Ascending aorta (tissue), 2 donors: ENCODE measurements at regions not wholly inside any gene's neighbourhood (a gene's known extent, or its start where the extent isn't known, plus 50 kb on each side); places are given as distances from the start of the nearest gene placed in this dataset.

Experiments
- DNase-seq, 2 donors: peaks; one replicate each; pipeline ENCODE4 v3.0.0-alpha.2; 2019; ENCODE audit warnings: low spot score in 2 of 2
- H3K27ac ChIP-seq, 2 donors: fragments of 200-600 bp; sonication (generic); one replicate each; pipeline ENCODE4 v1.5.1; 2016 to 2017; ENCODE audit warnings: mild to moderate bottlenecking in 1 of 2
- H3K27me3 ChIP-seq: fragments of 200-600 bp; sonication (generic); one replicate; pipeline ENCODE4 v1.5.1; 2017
- H3K36me3 ChIP-seq, 2 donors: fragments of 200-600 bp; sonication (generic); one replicate each; pipeline ENCODE4 v1.5.1; 2016
- H3K4me1 ChIP-seq, 2 donors: fragments of 200-600 bp; sonication (generic); one replicate each; pipeline ENCODE4 v1.5.1; 2016 to 2017; ENCODE audit warnings: mild to moderate bottlenecking in 1 of 2
- H3K4me3 ChIP-seq, 2 donors: fragments of 200-600 bp; sonication (generic); one replicate each; pipeline ENCODE4 v1.5.1; 2016 to 2017; ENCODE audit warnings: mild to moderate bottlenecking in 1 of 2
- H3K9me3 ChIP-seq, 2 donors: fragments of 200-600 bp; sonication (generic); one replicate each; pipeline ENCODE4 v1.5.1; 2016
- intact Hi-C: fragments of 100-400 bp; cut with DNase I; formaldehyde crosslinking; loops from one replicate; pipeline ENCODE4 v1.15.1; 2023
- TF ChIP-seq, protein P1 (sequence below), 3 experiments: fragments of 200-600 bp in 2 of 3; fragments of 450-650 bp in 1 of 3; sonication (generic) in 2 of 3; IDR thresholded peaks; one replicate each; pipeline ENCODE4 v1.5.1; 2016 to 2019; ENCODE audit warnings: antibody characterized with exemption in 3 of 3, mild to moderate bottlenecking in 1 of 3, moderate library complexity in 1 of 3

DNA sequence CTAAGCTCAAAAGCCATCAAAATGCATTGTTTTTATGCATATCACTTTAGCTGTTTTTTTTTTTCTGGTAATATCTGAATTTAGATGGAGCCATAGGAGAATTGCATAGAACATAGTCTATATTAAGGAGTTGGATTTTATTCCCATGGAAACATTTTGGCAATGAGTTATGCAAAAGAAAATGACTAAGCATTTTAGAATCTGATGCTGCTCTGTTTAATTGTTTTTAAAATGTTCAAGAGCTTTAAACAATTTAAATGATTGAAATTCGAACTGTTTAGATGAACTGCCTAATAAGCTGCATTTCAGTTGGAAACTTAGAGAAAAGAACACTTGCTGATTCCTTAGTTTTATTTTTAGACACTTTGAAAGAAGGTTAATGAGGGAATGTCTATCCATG lies 1531.5 kb upstream of the B3GALT2 start:
- TF ChIP-seq, protein P1, sequence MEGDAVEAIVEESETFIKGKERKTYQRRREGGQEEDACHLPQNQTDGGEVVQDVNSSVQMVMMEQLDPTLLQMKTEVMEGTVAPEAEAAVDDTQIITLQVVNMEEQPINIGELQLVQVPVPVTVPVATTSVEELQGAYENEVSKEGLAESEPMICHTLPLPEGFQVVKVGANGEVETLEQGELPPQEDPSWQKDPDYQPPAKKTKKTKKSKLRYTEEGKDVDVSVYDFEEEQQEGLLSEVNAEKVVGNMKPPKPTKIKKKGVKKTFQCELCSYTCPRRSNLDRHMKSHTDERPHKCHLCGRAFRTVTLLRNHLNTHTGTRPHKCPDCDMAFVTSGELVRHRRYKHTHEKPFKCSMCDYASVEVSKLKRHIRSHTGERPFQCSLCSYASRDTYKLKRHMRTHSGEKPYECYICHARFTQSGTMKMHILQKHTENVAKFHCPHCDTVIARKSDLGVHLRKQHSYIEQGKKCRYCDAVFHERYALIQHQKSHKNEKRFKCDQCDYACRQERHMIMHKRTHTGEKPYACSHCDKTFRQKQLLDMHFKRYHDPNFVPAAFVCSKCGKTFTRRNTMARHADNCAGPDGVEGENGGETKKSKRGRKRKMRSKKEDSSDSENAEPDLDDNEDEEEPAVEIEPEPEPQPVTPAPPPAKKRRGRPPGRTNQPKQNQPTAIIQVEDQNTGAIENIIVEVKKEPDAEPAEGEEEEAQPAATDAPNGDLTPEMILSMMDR (IDR thresholded peaks at IDR 0.05): no peak
- intact Hi-C loops: no loop called here
- DNase-seq: no peak
- H3K36me3 ChIP-seq: no peaks in the 10 kb centered on the region
- H3K27ac ChIP-seq: no peak overlapping the region
- no peaks in the 10 kb centered on the region for H3K4me1 ChIP-seq
- no peaks in the 10 kb centered on the region for H3K9me3 ChIP-seq
- no peaks in the 10 kb centered on the region for H3K27me3 ChIP-seq
- H3K4me3 ChIP-seq: no peak overlapping the region

DNA sequence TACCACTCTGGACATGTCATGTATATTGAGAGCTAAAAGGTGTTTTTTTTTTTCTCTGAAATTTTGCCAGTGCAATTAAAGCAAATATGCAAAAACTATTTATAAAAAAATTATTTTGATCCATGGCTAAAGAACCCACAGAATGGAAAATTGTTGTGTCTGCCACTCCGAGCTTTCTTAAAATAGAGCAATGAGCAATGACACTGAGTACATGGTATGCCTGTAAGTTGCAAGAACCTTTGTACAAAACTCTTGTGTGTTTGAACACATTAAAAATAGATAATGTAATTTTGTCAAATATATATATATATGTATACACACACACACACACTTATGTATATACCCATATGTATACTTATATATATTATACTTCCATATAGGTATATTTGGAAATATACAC lies 1530.9 kb upstream of the B3GALT2 start:
- Histone ChIP-seq H3K4me1 (no peaks in the 10 kb centered on the region), H3K9me3 (no peaks in the 10 kb centered on the region), H3K36me3 (no peaks in the 10 kb centered on the region), H3K27ac (no peak overlapping the region), H3K4me3 (no peak overlapping the region), H3K27me3 (no peaks in the 10 kb centered on the region)
- intact Hi-C loops: no loop called here
- TF ChIP-seq, protein P1 (IDR thresholded peaks at IDR 0.05): no peak
- DNase-seq: no peak

DNA sequence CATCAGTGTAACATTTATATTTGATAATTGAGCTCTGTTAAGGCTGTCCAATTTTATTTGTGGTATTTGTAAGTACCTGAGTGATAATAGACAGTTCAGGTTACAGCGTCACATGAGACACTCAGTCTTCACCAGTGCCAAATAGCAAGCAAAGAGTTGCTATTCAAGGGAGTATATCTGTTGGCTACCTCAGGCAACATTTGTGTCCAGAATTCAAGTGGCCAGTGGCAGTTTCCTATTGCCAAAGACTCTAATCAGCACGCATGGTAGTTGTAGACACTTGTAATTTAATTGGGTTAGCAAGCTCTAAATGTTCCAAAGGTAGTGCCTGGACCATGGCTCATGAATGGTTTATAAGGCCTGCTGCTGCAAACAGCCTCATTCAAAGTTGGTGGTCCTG lies 1524.3 kb upstream of the B3GALT2 start:
- TF ChIP-seq, protein P1 (IDR thresholded peaks at IDR 0.05): no peak
- intact Hi-C loops: no loop called here

DNA sequence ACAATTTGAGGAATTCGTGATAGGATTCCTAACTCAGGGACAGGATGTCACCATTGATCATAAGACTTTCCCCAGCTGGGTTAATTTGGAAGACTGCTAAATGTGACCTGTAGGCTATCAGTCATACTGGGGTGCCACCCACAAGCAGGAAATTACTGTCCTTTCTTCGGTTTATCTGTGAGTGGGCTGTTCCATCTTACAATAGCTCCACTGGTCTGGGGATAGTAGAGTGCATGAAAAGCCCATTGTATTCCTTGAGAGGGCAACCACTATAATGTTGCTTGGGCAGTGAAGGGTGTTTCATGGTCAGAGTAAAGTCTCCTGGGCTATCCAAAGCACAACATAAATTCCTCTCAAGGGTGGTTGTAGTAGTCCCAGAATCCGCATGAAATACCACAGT lies 1523.0 kb upstream of the B3GALT2 start:
- no peak for DNase-seq
- H3K4me3 ChIP-seq: no peak overlapping the region

More for the DNA sequence above, 1524.3 kb upstream of the B3GALT2 start:
- Histone ChIP-seq H3K4me1 (no peaks in the 10 kb centered on the region), H3K27me3 (no peaks in the 10 kb centered on the region), H3K36me3 (no peaks in the 10 kb centered on the region), H3K9me3 (no peaks in the 10 kb centered on the region), H3K27ac (no peak overlapping the region), H3K4me3 (no peak overlapping the region)
- no peak for DNase-seq

DNA sequence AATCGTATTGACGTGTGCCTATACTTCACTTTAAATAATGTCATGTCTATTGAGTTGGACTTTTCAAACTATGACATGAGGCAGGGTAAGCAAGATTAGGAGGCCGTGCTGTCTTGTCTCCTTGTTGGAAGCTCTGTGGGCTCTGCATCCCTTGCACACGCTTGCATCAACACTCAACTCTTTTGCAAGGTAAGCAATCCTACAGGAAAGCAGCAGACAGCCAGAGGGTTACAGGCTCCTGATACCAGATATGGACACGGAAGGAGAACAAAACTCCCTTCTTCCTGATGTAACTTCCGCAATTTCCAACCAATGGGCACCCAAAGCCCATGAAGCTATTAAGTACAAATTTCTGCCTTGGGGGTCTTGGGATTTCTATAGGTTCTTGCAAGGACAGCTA lies 1520.7 kb upstream of the B3GALT2 start:
- TF ChIP-seq, protein P1 (IDR thresholded peaks at IDR 0.05): no peak
- Histone ChIP-seq H3K27ac (no peak overlapping the region), H3K27me3 (no peaks in the 10 kb centered on the region), H3K4me3 (no peak overlapping the region), H3K36me3 (no peaks in the 10 kb centered on the region), H3K4me1 (no peaks in the 10 kb centered on the region), H3K9me3 (no peaks in the 10 kb centered on the region)
- DNase-seq: no peak
- intact Hi-C loops: no loop called here

More for the DNA sequence above, 1523.0 kb upstream of the B3GALT2 start:
- Histone ChIP-seq H3K9me3 (no peaks in the 10 kb centered on the region), H3K4me1 (no peaks in the 10 kb centered on the region), H3K27ac (no peak overlapping the region), H3K27me3 (no peaks in the 10 kb centered on the region), H3K36me3 (no peaks in the 10 kb centered on the region)
- intact Hi-C loops: no loop called here
- TF ChIP-seq, protein P1 (IDR thresholded peaks at IDR 0.05): no peak
